ENCODE measurements at regions not wholly inside any gene's neighbourhood (a gene's known extent, or its start where the extent isn't known, plus 50 kb on each side); places are given as distances from the start of the nearest gene placed in this dataset.

- no peak overlapping the region for H2AFZ ChIP-seq (ENCODE audit: low read depth, low read length)
- no peaks in the 10 kb centered on the region for H3K36me3 ChIP-seq (ENCODE audit: control insufficient read depth in 2 of 2, extremely low read depth in 1 of 2, insufficient read depth in 2 of 2, low read length in 2 of 2)
- no peaks in the 10 kb centered on the region for H3K4me1 ChIP-seq (ENCODE audit: control insufficient read depth, extremely low read depth, insufficient read depth, low read length)
- CTCF ChIA-PET, result no interaction called here
- no peak overlapping the region for H3K4me2 ChIP-seq (ENCODE audit: insufficient read depth, low read length)
- no peaks in the 10 kb centered on the region for H3K9me1 ChIP-seq (replicated peaks; ENCODE audit: control insufficient read depth, extremely low read depth, insufficient read depth, low read length)
- H3K27me3 ChIP-seq (ENCODE audit: control insufficient read depth in 2 of 2, insufficient read depth in 2 of 2, low read length in 2 of 2), result no peaks in the 10 kb centered on the region
- POLR2A ChIA-PET, result no interaction called here
- H3K9me3 ChIP-seq (replicated peaks; ENCODE audit: control insufficient read depth, insufficient read depth, low read length), result no peaks in the 10 kb centered on the region
- H4K20me1 ChIP-seq (replicated peaks; ENCODE audit: control insufficient read depth, extremely low read depth, insufficient read depth, low read length), result no peaks in the 10 kb centered on the region
- no peak overlapping the region for H3K27ac ChIP-seq (ENCODE audit: insufficient read depth, low read depth, low read length)
- dilution Hi-C loops (cut with MboI; ENCODE audit: extremely low pct_ligation_motif_present, low sequenced_read_pairs), result no loop called here
- no peak for DNase-seq (ENCODE audit: low read depth, low spot score)
- BruUV-seq (replicated peaks), result no TSS peak
- no peak overlapping the region for H3K4me3 ChIP-seq (replicated peaks in 1 of 3; ENCODE audit: insufficient read depth in 1 of 3, low read depth in 1 of 3, low read length in 3 of 3)
- no peak for FAIRE-seq
- no peaks in the 10 kb centered on the region for H3K79me2 ChIP-seq (ENCODE audit: control insufficient read depth, insufficient read depth, low read length)
- TF ChIP-seq FOS (IDR thresholded peaks at IDR 0.05; ENCODE audit: borderline replicate concordance, insufficient read depth, low read length) (no peak), MYC (IDR thresholded peaks at IDR 0.05; ENCODE audit: low read depth, low read length) (no peak), JUN (IDR thresholded peaks at IDR 0.05; ENCODE audit: borderline replicate concordance, insufficient read depth, insufficient read length, low read depth) (no peak), EZH2 (IDR thresholded peaks at IDR 0.05; ENCODE audit: borderline replicate concordance, low read depth, low read length, severe bottlenecking) (no peak), GATA2 (IDR thresholded peaks at IDR 0.05; ENCODE audit: insufficient read depth, insufficient read length, low read depth, low read length) (no peak), POLR2A (IDR thresholded peaks at IDR 0.05; ENCODE audit: low read depth, low read length) (no peak), POLR2AphosphoS5 (IDR thresholded peaks at IDR 0.05; ENCODE audit: insufficient read depth, low read depth, low read length) (no peak)
- TF ChIP-seq, protein P1, sequence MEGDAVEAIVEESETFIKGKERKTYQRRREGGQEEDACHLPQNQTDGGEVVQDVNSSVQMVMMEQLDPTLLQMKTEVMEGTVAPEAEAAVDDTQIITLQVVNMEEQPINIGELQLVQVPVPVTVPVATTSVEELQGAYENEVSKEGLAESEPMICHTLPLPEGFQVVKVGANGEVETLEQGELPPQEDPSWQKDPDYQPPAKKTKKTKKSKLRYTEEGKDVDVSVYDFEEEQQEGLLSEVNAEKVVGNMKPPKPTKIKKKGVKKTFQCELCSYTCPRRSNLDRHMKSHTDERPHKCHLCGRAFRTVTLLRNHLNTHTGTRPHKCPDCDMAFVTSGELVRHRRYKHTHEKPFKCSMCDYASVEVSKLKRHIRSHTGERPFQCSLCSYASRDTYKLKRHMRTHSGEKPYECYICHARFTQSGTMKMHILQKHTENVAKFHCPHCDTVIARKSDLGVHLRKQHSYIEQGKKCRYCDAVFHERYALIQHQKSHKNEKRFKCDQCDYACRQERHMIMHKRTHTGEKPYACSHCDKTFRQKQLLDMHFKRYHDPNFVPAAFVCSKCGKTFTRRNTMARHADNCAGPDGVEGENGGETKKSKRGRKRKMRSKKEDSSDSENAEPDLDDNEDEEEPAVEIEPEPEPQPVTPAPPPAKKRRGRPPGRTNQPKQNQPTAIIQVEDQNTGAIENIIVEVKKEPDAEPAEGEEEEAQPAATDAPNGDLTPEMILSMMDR (IDR thresholded peaks at IDR 0.05; ENCODE audit: extremely low read depth in 1 of 2, insufficient read depth in 1 of 2, low read depth in 1 of 2, low read length in 2 of 2), result no peak
- TF ChIP-seq, protein P2, sequence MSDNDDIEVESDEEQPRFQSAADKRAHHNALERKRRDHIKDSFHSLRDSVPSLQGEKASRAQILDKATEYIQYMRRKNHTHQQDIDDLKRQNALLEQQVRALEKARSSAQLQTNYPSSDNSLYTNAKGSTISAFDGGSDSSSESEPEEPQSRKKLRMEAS (IDR thresholded peaks at IDR 0.05; ENCODE audit: insufficient read depth, insufficient read length), result no peak
- intact Hi-C loops (cut with micrococcal nuclease), result no loop called here
- H3K9ac ChIP-seq (replicated peaks; ENCODE audit: extremely low read depth, insufficient read depth, low read length), result no peak overlapping the region
These were observed 179.0 kb downstream of the VCY1B start for GRCh38 chrY:14235070-14235469.

All from endothelial cell of umbilical vein (primary cell).